Activated CD4-positive, alpha-beta T cell treated with anti-CD3 and anti-CD28 coated beads, Interleukin-2, Interleukin-4, amounts not matched to agents 100 ng/mL and 50 ng/mL, durations not matched to agents 16 hours and 8 hours (primary cell): ENCODE measurements at regions not wholly inside any gene's neighbourhood (a gene's known extent, or its start where the extent isn't known, plus 50 kb on each side); places are given as distances from the start of the nearest gene placed in this dataset.
"Not testable (repeated sequence)": the region's sequence is repeated elsewhere in the genome, so short reads cannot be mapped to it uniquely, and the experiment has no call there.

ENCODE experiments used
- DNase-seq: peaks from one replicate; pipeline ENCODE4 v3.0.0-alpha.2; 2020; ENCODE audit warnings: low spot score

DNA sequence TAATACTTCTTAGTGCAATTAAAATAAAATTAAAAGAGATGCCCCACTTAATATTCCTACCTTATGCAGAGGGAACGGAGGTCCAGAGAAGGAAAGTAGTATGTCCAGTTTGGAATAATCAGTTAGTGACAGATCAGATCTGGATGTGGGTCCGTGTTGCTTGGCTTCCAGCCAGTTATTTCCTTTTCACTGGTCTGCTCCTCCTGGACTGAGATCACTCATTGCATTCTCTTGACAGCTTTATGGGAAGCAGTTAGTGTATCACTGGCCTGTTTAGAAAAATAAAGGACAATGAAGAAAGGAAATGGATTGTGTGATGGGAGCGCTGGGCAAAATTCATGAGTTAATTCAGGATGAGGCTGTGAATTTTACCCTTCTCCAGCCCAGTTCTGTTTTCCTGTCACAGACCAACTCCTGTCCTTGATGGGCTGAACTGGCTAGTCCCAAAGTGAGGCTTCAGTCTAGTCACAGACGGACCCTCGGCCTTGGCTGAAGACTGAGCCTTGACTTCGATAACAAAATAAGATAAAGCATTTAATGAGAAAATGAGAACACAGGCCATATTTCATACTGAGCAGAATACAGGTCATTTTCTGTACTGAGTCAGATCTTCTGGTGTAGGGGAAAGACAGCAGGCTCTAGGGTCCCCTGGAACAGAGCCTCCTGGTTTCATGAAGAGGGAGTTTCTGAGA is 85.2 kb upstream of the TRABD2B start:
- DNase-seq = no peak

- no peak for DNase-seq
Observed at GRCh38 chr1:48080331-48081255, 83.4 kb upstream of the TRABD2B start.

GRCh38 chr1:48079096-48079495 is 81.9 kb upstream of the TRABD2B start:
- no peak for DNase-seq

- DNase-seq = no peak
Observed at GRCh38 chr1:48077795-48078222, 80.6 kb upstream of the TRABD2B start.

- DNase-seq = no peak
Observed at GRCh38 chr1:48076017-48076416, 78.8 kb upstream of the TRABD2B start.

DNA sequence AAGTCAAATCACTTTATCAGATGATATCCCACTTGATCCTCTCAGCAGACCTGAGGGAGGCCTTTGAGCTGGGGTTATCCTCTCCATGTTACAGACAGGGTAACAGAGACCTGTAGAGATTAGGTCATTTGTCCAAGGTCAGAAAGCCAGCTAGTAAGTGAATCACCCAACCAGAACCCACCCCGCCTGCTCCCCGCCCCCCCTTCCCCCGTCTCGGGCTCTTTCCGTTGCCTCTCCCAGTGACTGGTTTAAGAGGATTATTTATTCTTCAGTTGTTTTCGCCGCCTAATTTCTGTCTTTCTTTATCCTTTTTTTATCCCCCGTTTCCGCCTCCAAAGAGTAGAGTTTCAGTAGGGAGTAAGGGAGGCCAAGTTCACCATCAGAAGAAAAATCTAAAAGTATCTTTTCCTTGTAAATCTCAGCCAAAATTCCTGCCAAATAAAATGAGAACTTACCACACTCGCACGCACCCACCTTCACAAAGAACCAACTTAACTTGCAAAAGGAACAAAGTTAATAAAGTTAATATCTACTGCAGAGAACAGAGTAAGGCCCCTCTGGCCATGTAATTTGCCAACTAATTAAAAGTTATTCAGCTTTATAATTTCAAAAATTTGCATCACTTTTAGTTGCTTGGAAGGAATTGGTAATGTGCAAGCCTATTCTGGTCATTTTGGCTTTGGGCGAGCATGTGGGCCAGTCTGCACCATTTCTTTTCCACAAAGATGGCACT is 76.8 kb upstream of the TRABD2B start:
- no peak for DNase-seq

DNA sequence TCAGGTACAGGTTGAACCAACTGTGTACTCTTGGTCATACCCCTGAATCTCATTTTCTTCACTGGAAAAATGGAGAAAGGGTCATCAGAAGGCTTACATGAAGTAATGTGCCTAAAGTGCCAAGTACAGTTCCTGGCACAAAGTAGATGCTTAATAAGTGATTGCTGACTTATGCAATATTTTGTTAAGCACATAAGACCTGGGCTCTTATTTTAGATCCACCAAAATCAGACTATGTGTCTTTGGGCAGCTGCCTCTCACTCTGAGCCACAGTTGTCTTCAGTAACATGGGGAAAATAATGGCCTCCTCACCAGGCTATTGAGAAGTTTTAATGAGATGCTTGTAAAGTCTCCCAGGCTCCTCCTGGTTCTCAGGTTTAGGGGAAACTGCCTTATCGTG is 74.3 kb upstream of the TRABD2B start:
- DNase-seq = no peak

GRCh38 chr1:48070396-48070750 is 73.2 kb upstream of the TRABD2B start:
- DNase-seq = no peak

- DNase-seq = no peak
Observed at GRCh38 chr1:48069662-48070395, 72.6 kb upstream of the TRABD2B start.

- no peak for DNase-seq
Observed at GRCh38 chr1:48068206-48068605, 71.0 kb upstream of the TRABD2B start.

DNA sequence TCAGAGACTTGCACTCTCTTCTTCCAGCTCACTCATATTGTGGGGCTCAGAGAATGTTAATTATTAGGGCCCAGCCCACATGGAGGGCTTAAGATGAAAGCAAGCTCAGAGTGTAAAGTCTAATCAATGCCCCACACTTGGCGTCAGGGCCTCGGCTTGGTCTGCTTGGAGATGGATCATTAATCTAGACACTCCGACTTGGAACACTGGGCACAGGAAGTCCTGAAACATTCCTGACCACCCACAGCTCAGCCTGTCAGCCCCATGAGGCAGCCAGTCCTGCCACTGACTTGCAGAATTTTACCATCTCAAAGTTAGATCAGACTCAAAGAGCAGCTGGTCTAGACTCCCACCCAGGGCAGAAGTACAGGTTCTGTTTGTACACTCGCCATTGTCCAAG is 69.8 kb upstream of the TRABD2B start:
- DNase-seq = no peak

- DNase-seq = not testable (repeated sequence)
Observed at GRCh38 chr1:48064693-48065092, 67.5 kb upstream of the TRABD2B start.

DNA sequence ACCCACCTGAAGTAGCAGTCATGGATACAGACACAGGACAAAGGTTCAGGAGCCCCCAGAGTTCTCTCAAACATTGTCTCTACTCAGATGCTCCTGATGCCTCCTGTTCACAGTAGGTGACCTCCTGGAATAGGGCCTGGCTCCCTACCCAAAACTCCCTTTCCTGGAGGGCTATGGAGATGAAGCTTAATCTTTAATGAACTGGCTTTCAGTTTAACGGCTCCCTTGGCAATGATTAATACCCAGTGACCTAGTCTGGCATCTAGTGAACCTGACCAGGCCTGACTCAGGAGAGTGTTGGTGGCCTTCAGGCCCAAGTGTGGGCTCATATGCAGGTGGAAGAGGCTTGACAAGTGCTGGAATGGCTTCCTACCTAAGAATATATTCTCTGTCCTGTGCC is 65.2 kb upstream of the TRABD2B start:
- DNase-seq = no peak

DNA sequence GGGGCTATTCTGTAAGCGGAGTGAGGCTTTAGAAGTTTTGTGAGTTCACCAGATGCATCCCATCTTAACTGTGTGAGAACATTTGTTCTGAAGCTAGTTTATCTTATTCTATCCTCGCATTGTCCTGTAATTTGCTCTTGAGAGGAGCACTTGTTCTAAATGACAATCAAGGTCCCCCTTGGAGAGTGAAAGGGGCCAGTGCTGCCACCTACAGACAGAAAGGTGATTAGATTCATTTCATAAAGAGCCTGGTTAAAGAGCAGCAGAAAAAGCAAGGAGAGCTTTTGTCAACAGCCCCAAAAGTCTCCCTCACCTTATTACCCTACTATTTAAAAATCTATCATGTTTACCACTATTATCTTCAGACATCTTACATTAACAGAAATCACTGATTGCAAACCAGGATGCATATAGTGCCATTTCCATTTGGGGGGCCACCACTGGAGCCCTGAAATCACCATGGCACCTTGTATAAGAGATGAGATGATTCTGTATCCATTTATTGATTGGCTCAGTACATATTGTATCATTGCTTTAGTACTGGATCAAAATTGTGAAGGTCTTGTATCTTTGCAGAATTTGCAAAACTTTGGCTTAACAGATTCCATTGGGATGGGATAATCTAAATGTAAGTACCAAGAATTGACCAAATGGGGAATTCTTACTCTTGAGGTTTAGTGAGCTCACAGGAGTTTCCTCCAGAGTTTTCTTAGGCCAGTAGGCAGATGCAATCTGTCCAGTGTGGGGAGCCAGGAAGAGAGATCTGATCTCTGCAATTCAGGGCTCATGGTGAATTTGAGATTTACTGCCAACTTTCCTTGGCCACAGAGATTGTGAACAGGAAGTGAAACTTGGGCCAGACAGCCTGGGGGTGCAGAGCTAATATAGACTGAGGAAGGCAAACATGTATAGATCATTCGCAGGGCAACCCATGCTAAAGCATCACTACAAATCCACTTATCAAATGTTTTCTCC is 64.3 kb upstream of the TRABD2B start:
- peak; percentile 38 for DNase-seq

GRCh38 chr1:48059289-48059688 is 62.1 kb upstream of the TRABD2B start:
- DNase-seq = no peak

GRCh38 chr1:48058135-48059025 is 61.2 kb upstream of the TRABD2B start:
- DNase-seq = no peak

GRCh38 chr1:48057249-48057648 is 60.1 kb upstream of the TRABD2B start:
- no peak for DNase-seq

- DNase-seq = no peak
Observed at GRCh38 chr1:48055876-48056764, 58.9 kb upstream of the TRABD2B start.

GRCh38 chr1:48054232-48054631 is 57.0 kb upstream of the TRABD2B start:
- DNase-seq = no peak
